ENCODE measurements at regions not wholly inside any gene's neighbourhood (a gene's known extent, or its start where the extent isn't known, plus 50 kb on each side); places are given as distances from the start of the nearest gene placed in this dataset.

DNA sequence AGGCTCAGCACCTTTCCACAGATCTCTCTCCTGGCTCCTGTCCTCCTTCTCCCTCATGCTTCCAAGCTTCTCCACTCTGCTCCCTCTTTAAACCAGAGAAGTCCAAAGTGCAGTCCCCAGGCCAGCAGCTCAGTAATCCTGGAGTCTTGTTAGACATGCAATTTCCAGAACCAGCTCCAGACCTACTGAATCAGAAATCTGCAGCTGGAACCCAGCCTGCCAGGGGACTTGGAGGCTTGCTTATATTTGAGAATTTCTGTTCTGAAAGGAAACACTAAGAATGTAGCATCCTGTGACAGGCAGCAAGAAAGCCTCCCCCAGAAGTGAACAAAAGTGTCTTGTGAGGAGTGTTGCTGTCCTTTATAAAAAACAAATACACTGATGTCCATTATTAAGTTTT is 438.1 kb downstream of the BCKDHB start:
- no peak overlapping the region for H3K27ac ChIP-seq
- DNase-seq (ENCODE audit: low spot score) = no peak
- TF ChIP-seq CTCF (IDR thresholded peaks at IDR 0.05) = no peak
- no peak overlapping the region for H3K4me3 ChIP-seq

GRCh38 chr6:80543598-80544222 is 437.2 kb downstream of the BCKDHB start:
- Histone ChIP-seq H3K4me3 (no peak overlapping the region), H3K27ac (no peak overlapping the region)
- no peak for DNase-seq (ENCODE audit: low spot score)
- TF ChIP-seq CTCF (IDR thresholded peaks at IDR 0.05) = no peak

GRCh38 chr6:80543151-80543550 is 436.7 kb downstream of the BCKDHB start:
- no peak for TF ChIP-seq CTCF (IDR thresholded peaks at IDR 0.05)
- Histone ChIP-seq H3K27ac (no peak overlapping the region), H3K4me3 (no peak overlapping the region)
- DNase-seq (ENCODE audit: low spot score) = no peak

- TF ChIP-seq CTCF (IDR thresholded peaks at IDR 0.05) = no peak
- no peak for DNase-seq (ENCODE audit: low spot score)
- no peak overlapping the region for H3K27ac ChIP-seq
- H3K4me3 ChIP-seq = no peak overlapping the region
Measured at GRCh38 chr6:80541886-80542285, 435.4 kb downstream of the BCKDHB start.

DNA sequence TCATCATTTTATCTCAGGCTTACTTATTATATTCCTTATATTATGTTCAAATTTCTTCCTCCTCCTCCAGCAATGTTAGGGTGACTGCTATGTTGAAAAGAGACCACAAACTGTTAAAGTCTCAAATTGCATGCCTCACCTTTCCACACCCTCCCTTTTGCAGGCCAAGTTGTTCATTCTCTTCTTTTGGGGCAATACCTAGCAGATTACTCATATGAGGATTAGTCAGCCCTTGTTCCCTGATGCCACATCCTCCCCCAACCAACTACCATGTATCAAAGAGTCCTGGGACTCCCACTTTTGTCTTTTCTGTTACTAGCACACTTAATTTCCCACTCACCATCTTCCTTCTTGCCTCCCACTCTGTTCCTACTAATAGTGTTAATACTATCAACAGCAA is 434.7 kb downstream of the BCKDHB start:
- Histone ChIP-seq H3K27ac (no peak overlapping the region), H3K4me3 (no peak overlapping the region)
- TF ChIP-seq CTCF (IDR thresholded peaks at IDR 0.05) = no peak
- no peak for DNase-seq (ENCODE audit: low spot score)

- TF ChIP-seq CTCF (IDR thresholded peaks at IDR 0.05) = no peak
- no peak for DNase-seq (ENCODE audit: low spot score)
- H3K4me3 ChIP-seq = no peak overlapping the region
- H3K27ac ChIP-seq = no peak overlapping the region
Measured at GRCh38 chr6:80540700-80541099, 434.2 kb downstream of the BCKDHB start.

- TF ChIP-seq CTCF (IDR thresholded peaks at IDR 0.05) = no peak
- no peak for DNase-seq (ENCODE audit: low spot score)
Measured at GRCh38 chr6:80537118-80537972, 430.9 kb downstream of the BCKDHB start.

More at GRCh38 chr6:80537118-80537972, 430.9 kb downstream of the BCKDHB start:
- Histone ChIP-seq H3K4me3 (no peak overlapping the region), H3K27ac (no peak overlapping the region)
